NCI-H2196 treated with DMSO at 0.1 percent for 48 hours (cell line): ENCODE measurements at regions not wholly inside any gene's neighbourhood (a gene's known extent, or its start where the extent isn't known, plus 50 kb on each side); places are given as distances from the start of the nearest gene placed in this dataset.

ENCODE experiments used
- DNase-seq: peaks from one replicate; lab custom pipeline; 2025; ENCODE audit not compliant: unreplicated experiment; lab: John Stamatoyannopoulos, UW

- DNase-seq: no peak
These were observed 211.6 kb downstream of the TRIB2 start for GRCh38 chr2:12928197-12928774.

GRCh38 chr2:12928775-12929401 is 212.2 kb downstream of the TRIB2 start:
- DNase-seq: no peak

GRCh38 chr2:12929758-12930157 is 213.0 kb downstream of the TRIB2 start:
- DNase-seq: no peak

GRCh38 chr2:12930391-12930790 is 213.7 kb downstream of the TRIB2 start:
- no peak for DNase-seq

GRCh38 chr2:12931186-12931844 is 214.6 kb downstream of the TRIB2 start:
- peak; percentile 28 for DNase-seq

- DNase-seq: no peak
These were observed 215.5 kb downstream of the TRIB2 start for GRCh38 chr2:12932192-12932591.

- DNase-seq: no peak
These were observed 217.5 kb downstream of the TRIB2 start for GRCh38 chr2:12934146-12934756.

- no peak for DNase-seq
These were observed 218.5 kb downstream of the TRIB2 start for GRCh38 chr2:12935222-12935621.

- no peak for DNase-seq
These were observed 219.1 kb downstream of the TRIB2 start for GRCh38 chr2:12935796-12936195.

GRCh38 chr2:12941203-12941602 is 224.5 kb downstream of the TRIB2 start:
- no peak for DNase-seq

GRCh38 chr2:12948231-12948960 is 231.7 kb downstream of the TRIB2 start:
- no peak for DNase-seq

GRCh38 chr2:12948961-12949353 is 232.2 kb downstream of the TRIB2 start:
- DNase-seq: no peak

- no peak for DNase-seq
These were observed 232.7 kb downstream of the TRIB2 start for GRCh38 chr2:12949406-12949805.

- no peak for DNase-seq
These were observed 233.4 kb downstream of the TRIB2 start for GRCh38 chr2:12950174-12950573.

- DNase-seq: no peak
These were observed 234.4 kb downstream of the TRIB2 start for GRCh38 chr2:12950957-12951656.

- no peak for DNase-seq
These were observed 234.9 kb downstream of the TRIB2 start for GRCh38 chr2:12951657-12951973.

- DNase-seq: no peak
These were observed 236.9 kb downstream of the TRIB2 start for GRCh38 chr2:12953596-12953995.

GRCh38 chr2:12955864-12956263 is 239.1 kb downstream of the TRIB2 start:
- no peak for DNase-seq

GRCh38 chr2:12957251-12957650 is 240.5 kb downstream of the TRIB2 start:
- no peak for DNase-seq

GRCh38 chr2:12959935-12960334 is 243.2 kb downstream of the TRIB2 start:
- DNase-seq: no peak

- DNase-seq: no peak
These were observed 243.9 kb downstream of the TRIB2 start for GRCh38 chr2:12960671-12961070.
